CD4-positive, CD25-positive, alpha-beta regulatory T cell (primary cell): ENCODE measurements at regions not wholly inside any gene's neighbourhood (a gene's known extent, or its start where the extent isn't known, plus 50 kb on each side); places are given as distances from the start of the nearest gene placed in this dataset.

ENCODE experiments used
- ATAC-seq, 2 donors: fragments of 150-1000 bp; cut with Tn5 transposase; one replicate each; pipeline ENCODE4 v1.10.0; 2021; ENCODE audit warnings: low read depth in 2 of 2, moderate number of reproducible peaks in 2 of 2, moderate library complexity in 1 of 2
- DNase-seq, 3 donors: peaks; one replicate each; pipeline versions ENCODE4 v3.0.0 to v3.0.0-alpha.2; 2012 to 2022; ENCODE audit warnings: mixed read lengths in 1 of 3
- H3K27ac ChIP-seq: one replicate; pipeline ENCODE4 v1.7.0; 2013; ENCODE audit warnings: mild to moderate bottlenecking, low read length; ENCODE audit not compliant: insufficient read depth, poor library complexity, severe bottlenecking
- H3K27me3 ChIP-seq: one replicate; pipeline ENCODE4 v1.7.0; 2013; ENCODE audit warnings: low read length; ENCODE audit not compliant: control insufficient read depth, insufficient read depth
- H3K36me3 ChIP-seq: one replicate; pipeline ENCODE4 v1.7.0; 2013; ENCODE audit warnings: mild to moderate bottlenecking, low read length, moderate library complexity; ENCODE audit not compliant: control insufficient read depth, insufficient read depth
- H3K4me1 ChIP-seq: 2 replicates; pipeline ENCODE4 v1.7.0; 2013; ENCODE audit warnings: mild to moderate bottlenecking, low read length; ENCODE audit not compliant: insufficient read depth, control insufficient read depth, poor library complexity, severe bottlenecking
- H3K4me3 ChIP-seq: one replicate; pipeline ENCODE4 v1.7.0; 2013; ENCODE audit warnings: low read depth, mild to moderate bottlenecking, low read length, moderate library complexity
- H3K9me3 ChIP-seq, 2 experiments: 1 replicate in 1 of 2; 2 replicates in 1 of 2; pipeline ENCODE4 v1.7.0; 2013; ENCODE audit warnings: low read length in 2 of 2, mild to moderate bottlenecking in 1 of 2, moderate library complexity in 1 of 2; ENCODE audit not compliant: control insufficient read depth in 2 of 2
- H3K27ac Mint-ChIP-seq, 3 donors: one replicate each; pipeline ENCODE4 v1.8.0; 2020 to 2022; ENCODE audit warnings: mild to moderate bottlenecking in 3 of 3, mixed read lengths in 3 of 3, moderate library complexity in 2 of 3
- H3K27me3 Mint-ChIP-seq: one replicate; pipeline ENCODE4 v1.8.0; 2022; ENCODE audit warnings: mild to moderate bottlenecking, mixed read lengths
- H3K36me3 Mint-ChIP-seq: one replicate; pipeline ENCODE4 v1.8.0; 2020; ENCODE audit warnings: mixed read lengths
- H3K4me1 Mint-ChIP-seq, 4 donors: one replicate each; pipeline ENCODE4 v1.8.0; 2020 to 2022; ENCODE audit warnings: mixed read lengths in 4 of 4, mild to moderate bottlenecking in 1 of 4
- H3K4me3 Mint-ChIP-seq, 4 donors: one replicate each; pipeline ENCODE4 v1.8.0; 2020 to 2022; ENCODE audit warnings: mild to moderate bottlenecking in 4 of 4, mixed read lengths in 4 of 4, moderate library complexity in 3 of 4
- H3K9me3 Mint-ChIP-seq, 7 donors: one replicate each; pipeline ENCODE4 v1.8.0; 2020 to 2022; ENCODE audit warnings: mixed read lengths in 7 of 7, mild to moderate bottlenecking in 3 of 7, moderate library complexity in 2 of 7

DNA sequence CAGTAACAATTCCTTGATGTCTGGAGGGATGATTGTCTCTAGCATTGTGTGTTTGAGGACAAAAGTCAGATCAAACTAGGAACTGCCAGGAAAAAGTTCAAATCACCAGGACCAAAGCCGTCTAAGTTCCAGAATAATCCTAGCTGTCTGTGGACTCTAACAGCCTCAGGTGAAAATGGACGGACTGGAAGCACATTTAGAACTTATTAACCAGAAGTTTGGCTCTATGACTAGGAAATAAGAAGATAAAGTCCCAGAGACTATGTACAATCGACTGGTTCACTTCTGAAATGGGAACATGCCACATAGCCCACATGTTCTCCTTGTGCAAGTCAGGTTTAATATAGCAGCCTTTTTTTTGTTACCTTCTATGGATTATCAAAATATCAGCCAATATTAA is 50.6 kb upstream of the SGO1 start:
- DNase-seq (no peak), ATAC-seq (no peak)
- Histone ChIP-seq H3K27ac (no peak overlapping the region), H3K27me3 (no peaks in the 10 kb centered on the region), H3K4me3 (no peak overlapping the region), H3K4me1 (no peaks in the 10 kb centered on the region), H3K36me3 (no peaks in the 10 kb centered on the region), H3K9me3 (no peaks in the 10 kb centered on the region)
- peaks cover 2% of the 10 kb centered on the region for H3K36me3 Mint-ChIP-seq
- no peaks in the 10 kb centered on the region for H3K4me1 Mint-ChIP-seq
- no peaks in the 10 kb centered on the region for H3K9me3 Mint-ChIP-seq
- no peak overlapping the region for H3K27ac Mint-ChIP-seq
- H3K4me3 Mint-ChIP-seq: no peak overlapping the region
- H3K27me3 Mint-ChIP-seq: no peaks in the 10 kb centered on the region
